ENCODE measurements at regions not wholly inside any gene's neighbourhood (a gene's known extent, or its start where the extent isn't known, plus 50 kb on each side); places are given as distances from the start of the nearest gene placed in this dataset.

GRCh38 chrX:35699642-35700041 is 98.5 kb upstream of the MAGEB16 start:
- TF ChIP-seq E2F1 (CRISPR knock-in tag; IDR thresholded peaks at IDR 0.05) (no peak), CTCF (IDR thresholded peaks at IDR 0.05) (no peak), MAX (CRISPR knock-in tag; IDR thresholded peaks at IDR 0.05) (no peak), USF2 (CRISPR knock-in tag; IDR thresholded peaks at IDR 0.05) (no peak), SP1 (CRISPR knock-in tag; conservative IDR thresholded peaks at IDR 0.05) (no peak), ZNF281 (CRISPR knock-in tag; IDR thresholded peaks at IDR 0.05) (no peak), ZNF121 (CRISPR knock-in tag; IDR thresholded peaks at IDR 0.05) (no peak), ZNF263 (CRISPR knock-in tag; IDR thresholded peaks at IDR 0.05; ENCODE audit: low read depth) (no peak), NFYB (CRISPR knock-in tag; conservative IDR thresholded peaks at IDR 0.05; ENCODE audit: low read depth) (no peak), ATF1 (CRISPR knock-in tag; IDR thresholded peaks at IDR 0.05) (no peak), PRRX2 (CRISPR knock-in tag; IDR thresholded peaks at IDR 0.05) (no peak), RELA (CRISPR knock-in tag; IDR thresholded peaks at IDR 0.05; ENCODE audit: borderline replicate concordance) (no peak), ZNF232 (CRISPR knock-in tag; IDR thresholded peaks at IDR 0.05) (no peak), PREB (CRISPR knock-in tag; IDR thresholded peaks at IDR 0.05; ENCODE audit: borderline replicate concordance) (no peak)
